Caco-2 (cell line): ENCODE measurements at regions not wholly inside any gene's neighbourhood (a gene's known extent, or its start where the extent isn't known, plus 50 kb on each side); places are given as distances from the start of the nearest gene placed in this dataset.

Source experiments
- BruUV-seq: library from RNA; stranded (reverse); fragments of 400-500 nt; replicated peaks from 2 replicates; lab custom pipeline; 2021; lab: Mats Ljungman, UMichigan
- CTCF ChIA-PET: fragments of 300-600 bp; sonication (Branson Sonifier 250); formaldehyde crosslinking; loops from one replicate; lab custom pipeline; 2022; ENCODE audit warnings: antibody characterized with exemption; lab: Charles Lee
- POLR2A ChIA-PET: fragments of 300-600 bp; sonication (Branson Sonifier 250); formaldehyde crosslinking; loops from one replicate; lab custom pipeline; 2022; ENCODE audit warnings: antibody characterized with exemption; lab: Charles Lee
- DNase-seq, 2 experiments: peaks; one replicate each; pipeline versions ENCODE4 v3.0.0 to v3.0.0-alpha.2; 2020 to 2022
- H3K27me3 ChIP-seq: replicated peaks from 2 replicates; pipeline ENCODE4 v1.6.0; 2011; ENCODE audit warnings: low read length; ENCODE audit not compliant: control insufficient read depth, insufficient read depth
- H3K36me3 ChIP-seq: 2 replicates; pipeline ENCODE4 v1.5.1; 2011; ENCODE audit warnings: low read length; ENCODE audit not compliant: control insufficient read depth, insufficient read depth
- H3K4me1 ChIP-seq: fragments of 250-450 bp; sonication (Bioruptor Pico); 2 replicates; pipeline ENCODE4 v1.5.1; 2020; ENCODE audit warnings: mild to moderate bottlenecking
- H3K4me3 ChIP-seq: 2 replicates; pipeline ENCODE4 v1.5.1; 2011; ENCODE audit warnings: low read depth, mild to moderate bottlenecking, control low read depth, low read length
- H3K9me3 ChIP-seq: fragments of 250-450 bp; sonication (Bioruptor Pico); 2 replicates; pipeline ENCODE4 v1.5.1; 2020; ENCODE audit warnings: mild to moderate bottlenecking, moderate library complexity
- H3K27ac Mint-ChIP-seq: one replicate; pipeline ENCODE4 v1.8.0; 2022; ENCODE audit warnings: mixed read lengths; ENCODE audit not compliant: unreplicated experiment
- H3K27me3 Mint-ChIP-seq: one replicate; pipeline ENCODE4 v1.8.0; 2022; ENCODE audit warnings: mixed read lengths; ENCODE audit not compliant: insufficient read depth, unreplicated experiment
- H3K36me3 Mint-ChIP-seq: one replicate; pipeline ENCODE4 v1.8.0; 2022; ENCODE audit warnings: mild to moderate bottlenecking, mixed read lengths; ENCODE audit not compliant: insufficient read depth, unreplicated experiment
- H3K4me1 Mint-ChIP-seq: one replicate; pipeline ENCODE4 v1.8.0; 2022; ENCODE audit warnings: low read depth, mixed read lengths; ENCODE audit not compliant: unreplicated experiment
- H3K4me3 Mint-ChIP-seq: one replicate; pipeline ENCODE4 v1.8.0; 2022; ENCODE audit warnings: mild to moderate bottlenecking, moderate library complexity, mixed read lengths; ENCODE audit not compliant: unreplicated experiment
- H3K9me3 Mint-ChIP-seq: one replicate; pipeline ENCODE4 v1.8.0; 2022; ENCODE audit warnings: mixed read lengths; ENCODE audit not compliant: unreplicated experiment
- intact Hi-C: fragments of 100-400 bp; cut with micrococcal nuclease; formaldehyde crosslinking; loops from one replicate; pipeline ENCODE4 v1.10.0; 2022; ENCODE audit not compliant: unreplicated experiment
- TF ChIP-seq, protein P1 (sequence below), 2 experiments: fragments of 200-600 bp in 1 of 2; IDR thresholded peaks; 1 replicate in 1 of 2; 2 replicates in 1 of 2; pipeline versions ENCODE4 v1.5.1 to v1.8.0; 2011 to 2022; ENCODE audit warnings: antibody characterized with exemption in 1 of 2, control low read depth in 1 of 2, inconsistent platforms in 1 of 2, low read depth in 1 of 2, low read length in 1 of 2, mild to moderate bottlenecking in 1 of 2, moderate library complexity in 1 of 2; ENCODE audit not compliant: insufficient read depth in 1 of 2, severe bottlenecking in 1 of 2, unreplicated experiment in 1 of 2

DNA sequence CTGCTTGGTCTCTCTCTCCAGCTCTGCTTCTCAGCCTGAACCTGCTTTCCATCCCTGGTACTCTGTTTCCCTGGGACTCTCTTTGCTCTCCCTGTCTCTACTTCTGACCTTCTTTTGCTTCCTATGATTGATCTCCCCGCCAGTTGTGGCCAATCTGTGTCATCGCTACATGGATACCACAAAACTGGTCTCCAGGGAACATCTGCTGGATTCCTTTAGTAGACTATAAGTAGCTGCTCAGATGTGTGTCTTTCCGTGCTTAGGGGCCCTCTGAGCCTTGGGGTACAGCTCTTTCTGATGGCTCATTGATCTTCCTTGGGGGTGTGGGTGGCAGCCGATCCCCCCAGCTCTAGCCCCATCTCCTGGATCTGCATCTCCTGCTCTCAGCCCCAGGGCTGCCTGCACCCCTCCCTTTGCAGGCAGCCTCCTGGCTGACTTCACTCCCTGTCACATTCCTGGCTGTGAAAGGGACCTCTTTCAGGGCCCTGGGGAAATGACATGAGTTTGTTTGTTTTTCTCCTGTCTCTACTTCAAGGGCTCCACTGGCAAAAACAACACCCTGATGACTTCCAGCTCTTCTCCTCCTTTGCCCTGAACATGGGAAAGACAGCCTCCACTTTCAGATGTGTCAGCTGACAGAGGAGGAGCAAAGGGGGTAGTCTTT lies 333.7 kb downstream of the CYP26B1 start:
- Histone ChIP-seq H3K4me1 (no peaks in the 10 kb centered on the region), H3K9me3 (0 out of 2 replicates have a peak, but pooled peaks cover 2% of the 10 kb centered on the region), H3K36me3 (no peaks in the 10 kb centered on the region), H3K4me3 (no peak overlapping the region), H3K27me3 (no peaks in the 10 kb centered on the region)
- POLR2A ChIA-PET, result no interaction called here
- CTCF ChIA-PET, result interaction anchor here (1.3 kb wide), 1 partner anchor 19 kb away, joined by 5 read pairs; no protein-coding TSS in a partner anchor
- DNase-seq, result no peak
- Mint-ChIP-seq H3K36me3 (no peaks in the 10 kb centered on the region), H3K4me1 (no peaks in the 10 kb centered on the region), H3K9me3 (no peaks in the 10 kb centered on the region), H3K27me3 (peaks cover 8% of the 10 kb centered on the region), H3K27ac (no peak overlapping the region), H3K4me3 (no peak overlapping the region)
- TF ChIP-seq, protein P1, sequence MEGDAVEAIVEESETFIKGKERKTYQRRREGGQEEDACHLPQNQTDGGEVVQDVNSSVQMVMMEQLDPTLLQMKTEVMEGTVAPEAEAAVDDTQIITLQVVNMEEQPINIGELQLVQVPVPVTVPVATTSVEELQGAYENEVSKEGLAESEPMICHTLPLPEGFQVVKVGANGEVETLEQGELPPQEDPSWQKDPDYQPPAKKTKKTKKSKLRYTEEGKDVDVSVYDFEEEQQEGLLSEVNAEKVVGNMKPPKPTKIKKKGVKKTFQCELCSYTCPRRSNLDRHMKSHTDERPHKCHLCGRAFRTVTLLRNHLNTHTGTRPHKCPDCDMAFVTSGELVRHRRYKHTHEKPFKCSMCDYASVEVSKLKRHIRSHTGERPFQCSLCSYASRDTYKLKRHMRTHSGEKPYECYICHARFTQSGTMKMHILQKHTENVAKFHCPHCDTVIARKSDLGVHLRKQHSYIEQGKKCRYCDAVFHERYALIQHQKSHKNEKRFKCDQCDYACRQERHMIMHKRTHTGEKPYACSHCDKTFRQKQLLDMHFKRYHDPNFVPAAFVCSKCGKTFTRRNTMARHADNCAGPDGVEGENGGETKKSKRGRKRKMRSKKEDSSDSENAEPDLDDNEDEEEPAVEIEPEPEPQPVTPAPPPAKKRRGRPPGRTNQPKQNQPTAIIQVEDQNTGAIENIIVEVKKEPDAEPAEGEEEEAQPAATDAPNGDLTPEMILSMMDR (IDR thresholded peaks at IDR 0.05; ENCODE audit: insufficient read depth in 1 of 2, low read depth in 1 of 2, low read length in 1 of 2, severe bottlenecking in 1 of 2, unreplicated experiment in 1 of 2), result no peak
- intact Hi-C loops, result no loop called here
- BruUV-seq, result no TSS peak

DNA sequence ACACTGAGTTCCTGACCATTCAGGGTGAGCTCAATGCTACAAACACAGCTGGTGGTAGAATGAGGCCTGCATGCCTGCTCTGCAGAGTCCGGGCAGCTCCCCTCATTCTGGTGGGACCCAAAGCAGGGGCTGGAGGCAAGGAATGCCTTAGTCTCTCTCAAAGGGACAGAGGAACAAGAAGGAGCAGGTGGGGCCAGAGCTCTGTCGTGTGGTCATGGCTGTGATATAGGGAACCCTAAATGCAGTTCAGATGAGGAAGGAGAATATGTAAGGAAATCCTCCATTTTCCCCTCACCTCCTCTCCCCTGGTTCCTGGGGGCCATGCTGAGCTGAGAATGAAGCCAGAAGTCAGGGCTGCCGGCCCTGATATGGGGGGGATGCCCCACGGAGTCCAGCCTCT lies 334.3 kb downstream of the CYP26B1 start:
- no peaks in the 10 kb centered on the region for H3K36me3 ChIP-seq
- Mint-ChIP-seq H3K27ac (no peak overlapping the region), H3K4me1 (no peaks in the 10 kb centered on the region), H3K36me3 (no peaks in the 10 kb centered on the region), H3K27me3 (peaks cover 8% of the 10 kb centered on the region), H3K9me3 (no peaks in the 10 kb centered on the region), H3K4me3 (no peak overlapping the region)
- BruUV-seq, result no TSS peak
- ChIA-PET POLR2A (no interaction called here), CTCF (interaction anchor here (1.3 kb wide), 1 partner anchor 18 kb away, joined by 5 read pairs; no protein-coding TSS in a partner anchor)
- TF ChIP-seq, protein P1 (IDR thresholded peaks at IDR 0.05; ENCODE audit: insufficient read depth in 1 of 2, low read depth in 1 of 2, low read length in 1 of 2, severe bottlenecking in 1 of 2, unreplicated experiment in 1 of 2), result no peak
- intact Hi-C loops, result no loop called here
- no peaks in the 10 kb centered on the region for H3K27me3 ChIP-seq
- H3K4me1 ChIP-seq, result no peaks in the 10 kb centered on the region
- no peak overlapping the region for H3K4me3 ChIP-seq
- no peak for DNase-seq
- H3K9me3 ChIP-seq, result 0 out of 2 replicates have a peak, but pooled peaks cover 3% of the 10 kb centered on the region

DNA sequence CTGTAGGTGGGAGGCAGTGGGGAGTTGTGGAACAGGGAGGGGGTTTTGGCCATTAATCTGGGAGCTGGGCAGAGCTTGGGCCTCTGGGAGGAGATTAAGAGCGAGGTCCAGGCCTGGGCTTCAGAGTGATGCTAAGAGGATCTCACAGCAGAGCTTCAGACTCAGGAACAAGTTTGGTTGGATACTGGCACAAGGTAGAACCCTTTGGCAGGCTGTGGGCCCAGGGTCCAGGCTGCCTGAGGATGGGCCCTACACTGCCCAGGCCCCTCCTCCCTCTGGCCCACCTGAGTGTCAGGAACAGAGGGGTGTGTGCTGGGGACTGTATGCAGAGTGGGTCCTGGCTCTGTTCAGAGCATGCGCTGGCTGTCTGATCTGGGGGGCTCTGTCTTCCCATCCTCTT lies 334.9 kb downstream of the CYP26B1 start:
- no peaks in the 10 kb centered on the region for H3K36me3 Mint-ChIP-seq
- DNase-seq, result no peak
- Histone ChIP-seq H3K4me3 (no peak overlapping the region), H3K9me3 (0 out of 2 replicates have a peak, but pooled peaks cover 3% of the 10 kb centered on the region), H3K27me3 (no peaks in the 10 kb centered on the region), H3K4me1 (no peaks in the 10 kb centered on the region), H3K36me3 (no peaks in the 10 kb centered on the region)
- H3K27me3 Mint-ChIP-seq, result peaks cover 5% of the 10 kb centered on the region
- TF ChIP-seq, protein P1 (IDR thresholded peaks at IDR 0.05; ENCODE audit: insufficient read depth in 1 of 2, low read depth in 1 of 2, low read length in 1 of 2, severe bottlenecking in 1 of 2, unreplicated experiment in 1 of 2), result no peak
- no TSS peak for BruUV-seq
- H3K9me3 Mint-ChIP-seq, result no peaks in the 10 kb centered on the region
- CTCF ChIA-PET, result no interaction called here
- no peak overlapping the region for H3K27ac Mint-ChIP-seq
- H3K4me1 Mint-ChIP-seq, result no peaks in the 10 kb centered on the region
- POLR2A ChIA-PET, result no interaction called here
- intact Hi-C loops, result no loop called here
- H3K4me3 Mint-ChIP-seq, result no peak overlapping the region
